GM23338 (cell line): ENCODE measurements at regions not wholly inside any gene's neighbourhood (a gene's known extent, or its start where the extent isn't known, plus 50 kb on each side); places are given as distances from the start of the nearest gene placed in this dataset.

Experiments used
- ATAC-seq: fragments of 200-7000 bp; cut with Tn5 transposase; 3 replicates; pipeline ENCODE4 v1.9.1; 2020
- DNase-seq: peaks from one replicate; pipeline ENCODE4 v3.0.0-alpha.2; 2015; ENCODE audit warnings: low spot score
- H2AFZ ChIP-seq: fragments of 200-600 bp; sonication (generic); 2 replicates; pipeline ENCODE4 v1.8.0; 2016; ENCODE audit warnings: antibody characterized with exemption, mild to moderate bottlenecking, moderate library complexity
- H3F3A ChIP-seq: fragments of 200-600 bp; sonication (generic); replicated peaks from 2 replicates; pipeline ENCODE4 v1.8.0; 2017; ENCODE audit warnings: antibody characterized with exemption, mixed run types, low read depth
- H3K27ac ChIP-seq: fragments of 200-600 bp; sonication (generic); 2 replicates; pipeline ENCODE4 v1.6.1; 2016; ENCODE audit warnings: low read depth
- H3K27me3 ChIP-seq: fragments of 200-600 bp; sonication (generic); 2 replicates; pipeline ENCODE4 v1.8.0; 2016; ENCODE audit warnings: mild to moderate bottlenecking, mixed run types, moderate library complexity; ENCODE audit not compliant: insufficient read depth
- H3K36me3 ChIP-seq: fragments of 200-600 bp; sonication (generic); 2 replicates; pipeline ENCODE4 v1.8.0; 2016; ENCODE audit warnings: mild to moderate bottlenecking; ENCODE audit not compliant: insufficient read depth
- H3K4me1 ChIP-seq: fragments of 200-600 bp; sonication (generic); 2 replicates; pipeline ENCODE4 v1.8.0; 2016; ENCODE audit warnings: mild to moderate bottlenecking, moderate library complexity; ENCODE audit not compliant: insufficient read depth
- H3K4me2 ChIP-seq: fragments of 200-600 bp; sonication (generic); 2 replicates; pipeline ENCODE4 v1.7.1; 2017; ENCODE audit warnings: mixed run types
- H3K4me3 ChIP-seq: fragments of 200-600 bp; sonication (generic); 2 replicates; pipeline ENCODE4 v1.6.1; 2016; ENCODE audit warnings: mixed run types
- H3K79me2 ChIP-seq: fragments of 200-600 bp; sonication (generic); replicated peaks from 2 replicates; pipeline ENCODE4 v1.8.0; 2017; ENCODE audit warnings: mild to moderate bottlenecking; ENCODE audit not compliant: insufficient read depth
- H3K9me2 ChIP-seq: fragments of 200-600 bp; sonication (generic); 2 replicates; pipeline ENCODE4 v1.8.0; 2017; ENCODE audit not compliant: insufficient read depth
- H4K20me1 ChIP-seq: fragments of 200-600 bp; sonication (generic); replicated peaks from 2 replicates; pipeline ENCODE4 v1.8.0; 2017; ENCODE audit warnings: mild to moderate bottlenecking; ENCODE audit not compliant: insufficient read depth
- H3K27ac Mint-ChIP-seq: 2 replicates; pipeline ENCODE4 v1.8.0; 2020; ENCODE audit warnings: inconsistent platforms, mild to moderate bottlenecking, moderate library complexity, mixed read lengths
- H3K27me3 Mint-ChIP-seq: 3 replicates; pipeline ENCODE4 v1.8.0; 2022; ENCODE audit warnings: low read depth, mild to moderate bottlenecking, moderate library complexity, mixed read lengths, inconsistent platforms; ENCODE audit not compliant: insufficient read depth, poor library complexity
- H3K36me3 Mint-ChIP-seq: 3 replicates; pipeline ENCODE4 v1.8.0; 2021; ENCODE audit warnings: low read depth, mild to moderate bottlenecking, inconsistent platforms, moderate library complexity, mixed read lengths
- H3K4me1 Mint-ChIP-seq: 3 replicates; pipeline ENCODE4 v1.8.0; 2020; ENCODE audit warnings: mild to moderate bottlenecking, inconsistent platforms, mixed read lengths
- H3K4me3 Mint-ChIP-seq: 3 replicates; pipeline ENCODE4 v1.8.0; 2021; ENCODE audit warnings: moderate library complexity, mild to moderate bottlenecking, inconsistent platforms, mixed read lengths
- H3K9me3 Mint-ChIP-seq: 3 replicates; pipeline ENCODE4 v1.8.0; 2020; ENCODE audit warnings: moderate library complexity, mild to moderate bottlenecking, inconsistent platforms, mixed read lengths
- CREB1 ChIP-seq: fragments of 250-450 bp; sonication (Bioruptor Pico); IDR thresholded peaks from 2 replicates; pipeline ENCODE4 v1.5.0; 2020; ENCODE audit warnings: low read depth, mild to moderate bottlenecking, moderate library complexity
- ETS1 ChIP-seq: IDR thresholded peaks from 2 replicates; pipeline ENCODE4 v1.6.1; 2016; ENCODE audit warnings: antibody characterized with exemption
- EZH2phosphoT487 ChIP-seq: fragments of 200-600 bp; sonication (generic); IDR thresholded peaks from one replicate; pipeline ENCODE4 v1.8.1; 2018; ENCODE audit warnings: antibody characterized with exemption; ENCODE audit not compliant: unreplicated experiment
- JUNB ChIP-seq: IDR thresholded peaks from one replicate; pipeline ENCODE4 v1.6.1; 2016; ENCODE audit warnings: antibody characterized with exemption; ENCODE audit not compliant: unreplicated experiment
- NANOG ChIP-seq: IDR thresholded peaks from 2 replicates; pipeline ENCODE4 v1.6.1; 2016; ENCODE audit warnings: antibody characterized with exemption, borderline replicate concordance
- POLR2AphosphoS5 ChIP-seq: IDR thresholded peaks from 2 replicates; pipeline ENCODE4 v1.6.1; 2016; ENCODE audit warnings: antibody characterized with exemption, low read depth
- REST ChIP-seq: IDR thresholded peaks from one replicate; pipeline ENCODE4 v1.6.1; 2018; ENCODE audit warnings: antibody characterized with exemption; ENCODE audit not compliant: unreplicated experiment
- STAT1 ChIP-seq: IDR thresholded peaks from one replicate; pipeline ENCODE4 v1.6.1; 2016; ENCODE audit warnings: antibody characterized with exemption; ENCODE audit not compliant: unreplicated experiment
- ZNF114 ChIP-seq: fragments of 250-450 bp; sonication (Bioruptor Pico); IDR thresholded peaks from 2 replicates; pipeline ENCODE4 v1.5.0; 2020; ENCODE audit warnings: mild to moderate bottlenecking, moderate library complexity
- ZNF331 ChIP-seq: fragments of 250-450 bp; sonication (Bioruptor Pico); IDR thresholded peaks from 2 replicates; pipeline ENCODE4 v1.5.0; 2020; ENCODE audit warnings: low read depth, mild to moderate bottlenecking, moderate library complexity
- ZNF462 ChIP-seq: fragments of 250-450 bp; sonication (Bioruptor Pico); IDR thresholded peaks from 2 replicates; pipeline ENCODE4 v1.5.0; 2020; ENCODE audit warnings: mild to moderate bottlenecking, moderate library complexity

- no peak for TF ChIP-seq ETS1
- no peak for TF ChIP-seq ZNF331 (CRISPR knock-in tag)
- no peak for TF ChIP-seq EZH2phosphoT487
- TF ChIP-seq POLR2AphosphoS5, result no peak
- TF ChIP-seq REST, result no peak
These were observed 68.0 kb downstream of the SLC25A47 start (continued) for GRCh38 chr14:100391173-100391572.

- H3K4me3 Mint-ChIP-seq, result no peak overlapping the region
These were observed 68.6 kb downstream of the SLC25A47 start for GRCh38 chr14:100391724-100392123.

More at GRCh38 chr14:100391724-100392123, 68.6 kb downstream of the SLC25A47 start:
- Histone ChIP-seq H3K9me2 (no peaks in the 10 kb centered on the region), H3K36me3 (no peaks in the 10 kb centered on the region), H3F3A (no peaks in the 10 kb centered on the region), H3K27me3 (no peaks in the 10 kb centered on the region), H3K4me1 (peaks cover 13% of the 10 kb centered on the region), H3K4me2 (no peak overlapping the region), H4K20me1 (no peaks in the 10 kb centered on the region), H3K27ac (no peak overlapping the region), H3K79me2 (peaks cover 30% of the 10 kb centered on the region), H2AFZ (no peak overlapping the region), H3K4me3 (no peak overlapping the region)
- peaks cover 27% of the 10 kb centered on the region for H3K4me1 Mint-ChIP-seq
- H3K36me3 Mint-ChIP-seq, result no peaks in the 10 kb centered on the region
- peaks cover 12% of the 10 kb centered on the region for H3K27me3 Mint-ChIP-seq
- H3K27ac Mint-ChIP-seq, result no peak overlapping the region
- ATAC-seq, result no peak
- no peak for DNase-seq
- no peaks in the 10 kb centered on the region for H3K9me3 Mint-ChIP-seq
- no peak for TF ChIP-seq ZNF331 (CRISPR knock-in tag)
- no peak for TF ChIP-seq JUNB
- no peak for TF ChIP-seq ZNF114
- no peak for TF ChIP-seq STAT1
- no peak for TF ChIP-seq EZH2phosphoT487
- TF ChIP-seq CREB1, result no peak
- no peak for TF ChIP-seq ETS1
- no peak for TF ChIP-seq NANOG
- no peak for TF ChIP-seq POLR2AphosphoS5
- TF ChIP-seq ZNF462 (CRISPR knock-in tag), result no peak
